Suppressor macrophage treated with lipopolysaccharide for 4 hours (primary cell): ENCODE measurements at regions not wholly inside any gene's neighbourhood (a gene's known extent, or its start where the extent isn't known, plus 50 kb on each side); places are given as distances from the start of the nearest gene placed in this dataset.
"Not testable (repeated sequence)": the region's sequence is repeated elsewhere in the genome, so short reads cannot be mapped to it uniquely, and the experiment has no call there.

Experiments used
- DNase-seq: peaks from one replicate; pipeline ENCODE4 v3.0.0-alpha.2; 2020

DNA sequence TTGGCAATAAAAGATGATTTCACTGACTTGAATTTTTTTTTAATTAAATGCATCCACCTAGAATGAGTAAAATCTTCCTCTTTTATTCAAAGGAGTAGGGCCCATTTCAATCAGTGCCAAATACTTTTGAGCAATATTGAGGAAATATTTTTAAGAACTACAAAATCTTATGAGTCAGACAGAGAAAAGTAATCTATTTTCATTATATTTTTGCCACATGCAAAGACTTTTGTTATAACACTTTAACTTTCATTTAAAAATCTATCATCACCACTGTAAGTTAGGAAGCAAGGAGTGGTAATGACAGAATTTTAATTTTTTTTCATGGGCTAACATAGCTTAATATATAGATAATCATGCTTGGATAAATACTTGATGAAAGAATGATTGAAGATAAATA lies 345.2 kb upstream of the KITLG start:
- DNase-seq = no peak

- no peak for DNase-seq
These were observed 343.9 kb upstream of the KITLG start for GRCh38 chr12:88924162-88924561.

DNA sequence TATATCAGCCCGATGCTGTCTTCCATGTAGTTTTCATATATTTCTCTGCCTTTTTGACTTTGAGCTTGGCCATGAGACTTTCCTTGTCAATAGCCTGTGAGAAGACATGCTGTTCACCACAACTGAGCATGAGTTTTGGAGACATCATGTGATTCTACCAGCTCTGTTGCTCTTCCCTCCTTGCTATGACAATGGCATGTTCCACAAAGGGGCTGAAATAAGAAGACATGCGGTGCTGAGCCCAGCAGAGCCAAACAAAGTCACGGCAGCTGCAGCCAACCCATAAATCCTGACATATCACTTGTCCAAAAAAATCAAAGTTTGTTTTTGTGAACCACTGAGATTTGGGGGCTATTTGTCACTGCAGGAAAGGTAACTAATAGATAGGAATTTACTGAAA lies 343.4 kb upstream of the KITLG start:
- no peak for DNase-seq

DNA sequence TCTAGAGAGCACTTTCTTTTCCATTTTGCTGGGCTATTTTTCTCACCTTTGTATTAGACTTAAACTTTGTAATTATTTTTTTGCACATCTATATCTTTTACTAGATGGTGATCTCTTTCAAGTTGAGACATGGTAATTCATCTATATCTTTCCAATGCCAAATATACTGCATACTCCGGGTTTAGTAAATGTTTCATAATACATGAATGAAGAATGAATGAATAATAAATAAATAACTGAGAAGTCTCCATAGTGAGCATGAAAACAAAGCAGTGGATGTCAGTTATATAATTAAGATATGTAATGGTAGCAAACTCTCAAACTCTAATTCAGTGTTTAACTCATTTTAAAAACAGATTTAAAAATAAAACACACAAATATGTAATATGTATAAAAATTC lies 342.5 kb upstream of the KITLG start:
- no peak for DNase-seq

DNA sequence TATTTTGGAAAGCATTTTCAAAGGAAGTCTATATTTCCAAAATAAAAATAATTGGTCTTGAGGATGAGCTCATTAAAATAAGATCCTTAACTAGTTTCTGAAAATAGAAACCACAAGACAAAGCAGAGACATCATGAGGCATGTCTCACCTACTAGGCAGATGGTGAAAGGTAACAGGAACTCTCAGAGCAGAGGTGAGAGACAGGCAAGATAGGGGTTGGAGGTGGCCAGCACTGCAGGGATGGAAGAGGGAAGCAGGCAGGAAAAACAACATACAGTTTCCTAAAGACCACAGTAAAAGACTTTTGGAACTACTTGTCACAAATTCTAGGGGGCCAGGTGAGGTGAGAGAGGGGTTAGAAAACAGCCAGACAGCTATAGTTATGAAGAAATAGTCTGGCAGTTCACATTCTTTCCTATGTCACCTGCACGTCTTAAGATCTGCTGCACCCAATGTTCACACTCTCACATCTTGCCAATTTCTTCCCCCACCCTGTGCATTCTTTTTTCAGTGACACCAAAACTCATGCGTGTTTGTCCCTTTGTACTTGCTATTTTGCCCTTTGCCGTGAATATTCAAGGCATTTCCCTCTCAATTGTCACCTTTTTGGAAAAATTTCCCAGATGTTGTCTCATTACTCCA lies 341.7 kb upstream of the KITLG start:
- DNase-seq = no peak

- no peak for DNase-seq
These were observed 341.2 kb upstream of the KITLG start for GRCh38 chr12:88921434-88921833.

- DNase-seq = no peak
These were observed 337.9 kb upstream of the KITLG start for GRCh38 chr12:88918161-88918560.

DNA sequence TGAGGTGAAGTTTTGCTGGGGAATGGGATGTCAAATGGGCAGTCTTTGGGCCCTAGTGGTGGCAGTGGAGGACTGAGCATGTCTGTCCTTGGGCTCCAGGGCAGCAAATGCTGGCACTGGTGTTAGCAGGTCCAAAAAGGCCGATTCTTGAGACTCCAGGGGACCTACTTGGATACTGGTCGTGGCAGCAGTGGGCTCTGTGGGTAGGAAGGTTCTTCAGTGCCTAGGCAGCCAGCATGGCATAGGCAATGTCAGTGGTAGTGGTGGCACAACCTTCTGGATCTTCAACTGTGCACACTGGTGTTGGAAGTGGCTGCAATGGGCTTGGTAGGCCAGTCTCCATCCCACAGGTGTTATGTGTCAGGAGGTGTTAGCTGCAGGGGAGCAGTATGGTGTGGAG lies 334.7 kb upstream of the KITLG start:
- DNase-seq = no peak

DNA sequence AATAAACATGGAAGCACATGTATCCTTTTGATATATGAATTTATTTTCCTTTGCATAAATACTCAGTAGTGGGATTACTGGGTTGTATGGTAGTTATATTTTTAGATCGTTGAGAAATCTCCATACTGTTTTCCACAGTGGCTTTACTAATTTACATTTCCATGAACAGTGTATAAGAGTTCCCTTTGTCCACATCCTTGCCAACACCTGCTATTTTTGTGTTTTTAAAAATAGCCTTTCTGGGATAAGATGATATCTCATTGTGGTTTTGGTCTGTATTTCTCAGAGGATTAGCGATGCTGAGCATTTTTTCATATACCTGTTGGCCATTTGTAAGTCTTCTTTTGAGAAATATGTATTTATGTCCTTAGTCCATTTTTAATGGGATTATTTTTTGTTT lies 329.2 kb upstream of the KITLG start:
- DNase-seq = no peak

GRCh38 chr12:88908345-88908744 lies 328.1 kb upstream of the KITLG start:
- DNase-seq = no peak

GRCh38 chr12:88904705-88905104 lies 324.4 kb upstream of the KITLG start:
- no peak for DNase-seq

DNA sequence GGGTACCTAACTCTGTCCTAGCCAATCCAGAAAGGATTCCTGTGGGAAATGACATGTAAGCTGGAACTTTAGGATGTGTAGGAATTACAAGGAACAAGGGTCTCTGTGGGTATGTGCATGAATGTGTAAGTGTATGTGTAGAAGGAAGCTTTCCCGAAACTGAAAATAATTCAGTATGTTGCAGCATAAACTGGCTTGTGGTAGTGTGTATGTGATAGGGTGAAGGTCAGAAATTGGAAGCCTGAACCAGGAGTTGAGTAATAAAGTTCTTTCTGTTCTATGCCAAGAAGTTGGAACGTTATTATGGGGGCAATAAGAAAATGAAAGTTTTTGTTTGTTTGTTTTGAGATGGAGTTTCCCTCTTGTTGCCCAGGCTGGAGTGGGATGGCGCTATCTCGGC lies 323.1 kb upstream of the KITLG start:
- no peak for DNase-seq

GRCh38 chr12:88897723-88898122 lies 317.5 kb upstream of the KITLG start:
- DNase-seq = no peak

DNA sequence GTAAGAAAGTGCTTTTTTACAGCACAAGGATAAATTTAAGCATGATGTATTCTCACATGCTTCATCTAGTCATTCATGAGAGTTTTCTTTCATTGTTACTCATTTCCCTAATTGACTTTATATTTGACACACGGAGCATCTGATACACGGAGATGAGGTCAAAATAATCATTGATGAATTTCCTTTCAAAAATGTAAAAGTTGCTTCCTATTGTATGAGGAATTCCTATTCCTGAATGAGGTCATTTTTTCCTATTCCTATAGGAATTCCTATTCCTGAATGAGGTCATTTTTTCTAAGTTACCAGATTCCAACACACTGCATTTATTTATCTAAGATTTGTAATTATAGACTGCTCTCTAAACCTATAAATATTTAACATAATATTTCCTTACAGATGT lies 316.7 kb upstream of the KITLG start:
- no peak for DNase-seq

- DNase-seq = no peak
These were observed 315.4 kb upstream of the KITLG start for GRCh38 chr12:88895634-88896033.

DNA sequence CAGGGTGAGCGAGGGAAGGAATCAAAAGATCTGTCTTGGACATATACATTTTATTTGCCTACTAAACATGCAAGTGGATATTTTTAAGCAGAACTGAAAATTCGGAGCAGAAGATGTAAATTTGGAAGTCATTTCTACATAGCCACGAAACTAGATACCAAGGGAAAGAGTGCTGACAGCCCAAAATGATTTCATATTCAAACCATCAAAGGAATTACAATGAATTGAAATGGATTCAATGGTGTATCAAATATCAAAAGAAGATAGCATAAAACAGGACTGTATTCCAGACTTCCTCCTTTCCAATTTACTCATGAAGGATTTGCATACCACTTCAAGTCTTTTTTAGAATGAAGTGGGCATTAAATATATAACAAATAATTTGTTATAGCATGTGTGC lies 313.5 kb upstream of the KITLG start:
- no peak for DNase-seq

DNA sequence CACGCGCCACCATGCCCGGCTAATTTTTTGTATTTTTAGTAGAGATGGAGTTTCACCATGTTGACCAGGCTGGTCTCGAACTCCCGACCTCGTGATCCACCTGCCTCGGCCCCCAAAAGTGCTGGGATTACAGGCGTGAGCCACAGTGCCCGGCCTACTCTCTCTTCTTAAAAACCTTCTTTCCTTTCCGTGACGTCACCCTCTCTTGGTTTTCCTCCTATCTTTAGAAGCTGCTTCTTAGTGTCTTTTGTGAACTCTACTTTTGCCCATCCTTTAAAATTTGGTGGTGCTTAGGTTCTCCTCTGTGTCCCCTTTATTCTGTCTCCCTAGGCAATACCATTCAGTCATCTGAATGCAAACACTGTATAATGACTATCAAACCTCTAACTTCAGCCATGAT lies 311.2 kb upstream of the KITLG start:
- not testable (repeated sequence) for DNase-seq

- DNase-seq = no peak
These were observed 309.2 kb upstream of the KITLG start for GRCh38 chr12:88889326-88890110.

GRCh38 chr12:88884600-88884999 lies 304.3 kb upstream of the KITLG start:
- DNase-seq = no peak

GRCh38 chr12:88882662-88883061 lies 302.4 kb upstream of the KITLG start:
- DNase-seq = no peak

GRCh38 chr12:88880051-88880450 lies 299.8 kb upstream of the KITLG start:
- no peak for DNase-seq

- DNase-seq = no peak
These were observed 298.0 kb upstream of the KITLG start for GRCh38 chr12:88878295-88878694.

GRCh38 chr12:88876857-88877256 lies 296.6 kb upstream of the KITLG start:
- no peak for DNase-seq

DNA sequence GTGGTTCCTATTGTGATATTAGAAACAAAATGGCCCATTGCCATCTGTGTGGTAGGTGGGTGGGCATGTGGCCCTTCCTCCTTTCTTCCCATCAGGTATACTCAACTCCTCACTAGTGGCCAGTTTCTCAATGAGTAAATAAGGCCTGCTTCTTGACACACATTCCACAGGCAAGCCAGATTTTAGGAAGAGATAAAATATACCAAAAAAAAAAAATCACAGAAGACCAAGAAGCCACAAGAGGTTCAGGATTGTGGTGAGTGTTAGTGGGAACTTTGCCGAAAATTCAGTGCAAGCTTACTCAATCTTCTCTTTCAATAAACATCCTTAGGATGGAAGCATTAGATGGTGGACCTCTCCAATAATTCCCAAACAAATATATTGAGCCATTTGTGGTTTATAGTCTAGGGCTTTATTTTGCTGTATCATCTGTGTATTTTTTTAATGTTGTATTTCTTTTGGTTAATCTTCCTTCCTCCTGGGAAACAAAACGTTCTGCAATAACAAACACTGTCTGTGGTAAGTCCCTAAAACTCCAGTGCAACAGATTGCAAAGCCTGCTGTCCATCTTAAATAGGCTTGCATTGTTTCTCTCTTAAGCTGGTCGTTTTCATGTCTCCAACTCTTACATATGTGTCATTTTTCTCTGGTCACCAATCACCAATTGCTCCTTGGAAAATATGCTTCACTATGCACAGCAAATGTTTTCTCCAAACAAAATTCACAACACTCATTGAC lies 289.9 kb upstream of the KITLG start:
- DNase-seq = no peak
